ENCODE measurements at regions not wholly inside any gene's neighbourhood (a gene's known extent, or its start where the extent isn't known, plus 50 kb on each side); places are given as distances from the start of the nearest gene placed in this dataset.
"Not testable (repeated sequence)": the region's sequence is repeated elsewhere in the genome, so short reads cannot be mapped to it uniquely, and the experiment has no call there.

GRCh38 chr2:53233759-53234547, 533.7 kb upstream of the CHAC2 start:
- FAIRE-seq (no peak), DNase-seq (ENCODE audit: extremely low spot score, insufficient read length, low read depth) (no peak)

DNA sequence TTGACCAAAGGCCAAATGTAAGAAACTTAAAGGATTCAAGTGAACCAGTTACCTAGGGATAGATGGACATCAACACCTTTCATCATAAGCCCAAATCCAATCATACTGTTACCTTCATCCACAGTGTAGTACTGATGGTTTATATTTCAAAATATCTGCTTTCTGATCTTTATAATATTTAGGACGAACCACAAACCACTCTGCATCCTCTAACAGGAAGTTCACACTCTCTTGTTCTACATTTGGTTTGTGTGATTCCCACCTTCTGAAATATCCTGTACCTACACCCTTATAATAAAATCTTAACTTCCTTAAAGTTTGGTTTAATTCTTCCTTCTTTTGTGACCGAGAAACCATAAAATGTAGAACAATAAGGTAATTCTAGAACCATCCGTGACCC, 535.7 kb upstream of the CHAC2 start:
- DNase-seq (ENCODE audit: extremely low spot score, insufficient read length, low read depth) (no peak), FAIRE-seq (no peak)

- DNase-seq (ENCODE audit: extremely low spot score, insufficient read length, low read depth), result no peak
- FAIRE-seq, result no peak
These were observed 536.9 kb upstream of the CHAC2 start for GRCh38 chr2:53230691-53231090.

GRCh38 chr2:53227535-53227934, 540.1 kb upstream of the CHAC2 start:
- DNase-seq (ENCODE audit: extremely low spot score, insufficient read length, low read depth) (no peak), FAIRE-seq (no peak)

GRCh38 chr2:53220969-53221368, 546.6 kb upstream of the CHAC2 start:
- FAIRE-seq (no peak), DNase-seq (ENCODE audit: extremely low spot score, insufficient read length, low read depth) (no peak)

DNA sequence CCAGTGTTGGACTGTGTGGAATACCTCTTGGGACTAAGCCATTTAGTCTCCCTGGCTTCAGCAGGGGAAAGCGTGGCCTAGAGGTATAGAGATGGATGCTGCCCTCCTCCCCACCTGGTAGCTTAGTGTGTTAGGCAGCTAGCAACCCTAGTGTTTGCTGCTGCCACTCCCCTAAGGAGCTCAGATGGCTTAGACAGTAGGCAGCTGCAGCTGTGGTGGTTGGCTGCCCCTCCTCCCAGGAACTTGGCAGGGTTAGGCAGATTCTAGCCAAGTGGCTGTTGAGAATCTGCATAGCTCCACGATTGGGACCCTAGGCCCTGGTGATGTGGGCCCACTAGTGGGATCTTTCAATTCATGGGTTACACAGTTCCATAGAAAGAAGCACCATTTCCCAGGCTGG, 550.4 kb upstream of the CHAC2 start:
- no peak for DNase-seq (ENCODE audit: extremely low spot score, insufficient read length, low read depth)
- FAIRE-seq, result no peak

DNA sequence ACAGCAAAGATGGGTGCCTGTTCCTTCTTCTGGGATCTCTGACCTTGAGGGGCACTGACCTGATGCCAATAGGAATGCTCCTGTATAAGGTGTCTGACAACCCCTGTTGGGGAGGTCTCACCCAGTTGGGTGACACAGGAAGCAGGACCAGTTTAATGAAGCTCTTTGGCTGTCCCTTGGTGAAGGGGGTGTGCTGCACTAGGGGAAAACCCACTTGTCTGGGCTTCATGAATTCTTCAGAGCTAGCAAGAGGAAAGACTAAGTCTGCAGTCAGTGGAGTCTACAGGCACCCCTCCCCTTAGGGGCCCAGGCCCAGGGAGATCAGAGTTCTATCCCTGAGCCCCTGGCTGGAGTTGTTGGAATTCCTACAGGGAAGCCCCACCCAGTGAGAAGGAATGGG, 550.8 kb upstream of the CHAC2 start:
- no peak for FAIRE-seq
- DNase-seq (ENCODE audit: extremely low spot score, insufficient read length, low read depth), result no peak

DNA sequence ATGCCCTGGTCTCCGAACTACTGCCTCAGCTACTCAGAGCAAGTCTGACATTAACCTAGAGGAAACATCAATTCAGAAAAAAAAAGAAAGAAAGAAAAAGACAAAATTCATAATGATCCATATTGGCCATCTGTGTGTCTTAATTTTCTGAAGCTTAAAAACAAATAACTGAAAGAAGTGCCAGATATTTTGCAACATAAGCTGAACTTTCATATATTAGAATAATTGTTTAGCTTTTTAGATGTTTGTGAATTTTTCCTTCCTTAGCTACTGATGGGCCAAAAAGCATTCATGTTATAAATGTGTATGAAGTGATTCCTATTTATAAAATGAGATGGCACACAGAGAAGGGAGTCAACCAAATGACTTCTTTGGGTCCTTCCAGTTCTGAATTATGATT, 555.0 kb upstream of the CHAC2 start:
- DNase-seq (ENCODE audit: extremely low spot score, insufficient read length, low read depth) (no peak), FAIRE-seq (no peak)

- FAIRE-seq (no peak), DNase-seq (ENCODE audit: extremely low spot score, insufficient read length, low read depth) (no peak)
These were observed 556.3 kb upstream of the CHAC2 start for GRCh38 chr2:53211201-53211774.

GRCh38 chr2:53210538-53210937, 557.1 kb upstream of the CHAC2 start:
- FAIRE-seq, result no peak
- no peak for DNase-seq (ENCODE audit: extremely low spot score, insufficient read length, low read depth)

GRCh38 chr2:53209679-53210458, 557.7 kb upstream of the CHAC2 start:
- no peak for DNase-seq (ENCODE audit: extremely low spot score, insufficient read length, low read depth)
- FAIRE-seq, result no peak

GRCh38 chr2:53208815-53209214, 558.8 kb upstream of the CHAC2 start:
- FAIRE-seq, result no peak
- no peak for DNase-seq (ENCODE audit: extremely low spot score, insufficient read length, low read depth)

DNA sequence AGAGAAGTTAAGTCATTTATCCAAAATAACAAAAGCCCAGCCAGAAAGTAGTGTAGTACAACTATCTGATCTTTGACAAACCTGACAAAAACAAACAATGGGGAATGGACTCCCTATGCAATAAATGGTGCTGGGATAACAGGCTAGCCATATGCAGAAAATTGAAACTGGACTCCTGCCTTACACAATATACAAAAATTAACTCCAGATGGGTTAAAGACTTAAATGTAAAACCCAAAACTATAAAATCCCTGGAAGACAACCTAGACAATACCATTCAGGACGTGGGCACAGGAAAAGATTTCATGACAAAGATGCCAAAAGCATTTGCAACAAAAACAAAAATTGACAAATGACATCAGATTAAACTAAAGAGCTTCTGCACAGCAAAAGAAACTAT, 561.4 kb upstream of the CHAC2 start:
- FAIRE-seq; DNase-seq (ENCODE audit: extremely low spot score, insufficient read length, low read depth): not testable (repeated sequence)

DNA sequence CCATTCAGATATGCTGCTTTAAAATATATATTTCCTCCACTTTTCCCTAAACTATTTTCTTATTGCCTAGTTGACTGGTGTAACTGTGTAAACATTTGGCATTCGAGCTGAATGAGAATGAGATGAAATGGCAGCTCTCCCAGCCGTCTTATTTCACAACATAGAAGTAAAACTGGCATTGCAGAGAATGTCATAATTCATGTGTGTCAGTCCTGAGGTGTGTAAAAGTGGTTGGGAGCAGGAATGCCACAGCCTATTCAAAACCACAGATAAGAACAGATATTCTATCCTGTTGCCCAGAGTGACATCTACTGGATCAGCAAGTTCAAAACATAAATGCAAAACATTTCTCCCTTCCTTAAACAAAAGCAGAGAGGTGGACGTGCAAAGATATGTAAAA, 565.5 kb upstream of the CHAC2 start:
- DNase-seq (ENCODE audit: extremely low spot score, insufficient read length, low read depth) (no peak), FAIRE-seq (no peak)

DNA sequence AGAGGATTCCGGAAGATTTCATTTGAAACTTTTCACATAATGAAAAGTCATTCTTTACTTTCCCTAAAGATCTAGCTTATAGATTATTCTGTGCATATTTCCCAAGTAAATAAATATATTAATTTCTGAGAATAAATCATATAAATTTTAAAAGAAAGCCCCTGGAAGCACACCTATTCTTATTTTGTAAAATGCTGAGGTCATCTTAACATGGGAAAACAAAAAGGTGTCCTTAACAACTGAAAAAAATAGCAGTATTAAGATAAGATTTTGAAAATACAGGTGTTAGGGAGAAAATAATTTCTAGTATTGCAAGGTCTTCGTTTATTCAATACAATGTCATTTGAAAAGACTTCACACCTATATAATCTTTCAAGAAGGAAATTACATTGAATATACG, 567.5 kb upstream of the CHAC2 start:
- no peak for DNase-seq (ENCODE audit: extremely low spot score, insufficient read length, low read depth)
- FAIRE-seq, result no peak

GRCh38 chr2:53188851-53189510, 578.6 kb upstream of the CHAC2 start:
- DNase-seq (ENCODE audit: extremely low spot score, insufficient read length, low read depth) (no peak), FAIRE-seq (no peak)

DNA sequence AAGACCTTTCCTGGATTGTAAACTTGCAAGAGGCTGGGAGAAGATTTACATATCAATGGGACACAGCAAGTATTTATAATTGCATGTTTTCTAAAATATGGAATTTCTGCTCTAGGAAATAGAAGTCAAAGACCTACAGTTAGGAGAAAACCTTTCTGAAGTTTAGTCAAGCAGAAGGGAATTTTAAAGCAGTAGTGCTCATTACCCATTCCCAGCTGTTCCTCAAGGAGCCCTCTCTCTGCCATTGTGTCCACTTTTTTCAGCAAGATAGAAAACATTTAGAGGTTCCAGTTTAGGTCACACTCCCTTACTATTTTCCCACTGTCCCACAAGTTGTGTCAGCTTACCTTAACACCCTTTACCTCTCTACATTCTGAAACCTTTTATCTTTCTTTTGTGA, 584.0 kb upstream of the CHAC2 start:
- DNase-seq (ENCODE audit: extremely low spot score, insufficient read length, low read depth) (no peak), FAIRE-seq (no peak)

GRCh38 chr2:53182601-53183000, 585.0 kb upstream of the CHAC2 start:
- FAIRE-seq (no peak), DNase-seq (ENCODE audit: extremely low spot score, insufficient read length, low read depth) (no peak)

DNA sequence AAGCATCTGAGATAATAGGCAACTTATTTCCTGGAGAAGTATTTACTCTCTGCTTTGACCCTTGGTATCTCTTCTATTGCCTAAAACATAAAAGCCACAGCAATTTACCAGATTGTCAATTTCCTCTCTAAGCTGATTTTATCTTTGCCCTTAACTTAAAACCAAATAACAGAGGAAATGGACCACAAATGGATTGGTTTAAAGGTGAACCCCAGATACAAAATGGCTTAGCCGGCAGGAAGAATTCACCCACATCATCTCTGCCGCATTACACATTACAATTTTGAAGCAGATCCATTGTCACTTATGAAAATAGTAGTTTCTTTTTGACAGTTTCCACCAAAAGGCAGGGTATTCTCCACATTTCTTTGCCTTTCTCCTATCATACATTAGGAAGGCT, 585.8 kb upstream of the CHAC2 start:
- no peak for FAIRE-seq
- DNase-seq (ENCODE audit: extremely low spot score, insufficient read length, low read depth), result no peak

- FAIRE-seq (no peak), DNase-seq (ENCODE audit: extremely low spot score, insufficient read length, low read depth) (no peak)
These were observed 590.3 kb upstream of the CHAC2 start for GRCh38 chr2:53177327-53177726.

DNA sequence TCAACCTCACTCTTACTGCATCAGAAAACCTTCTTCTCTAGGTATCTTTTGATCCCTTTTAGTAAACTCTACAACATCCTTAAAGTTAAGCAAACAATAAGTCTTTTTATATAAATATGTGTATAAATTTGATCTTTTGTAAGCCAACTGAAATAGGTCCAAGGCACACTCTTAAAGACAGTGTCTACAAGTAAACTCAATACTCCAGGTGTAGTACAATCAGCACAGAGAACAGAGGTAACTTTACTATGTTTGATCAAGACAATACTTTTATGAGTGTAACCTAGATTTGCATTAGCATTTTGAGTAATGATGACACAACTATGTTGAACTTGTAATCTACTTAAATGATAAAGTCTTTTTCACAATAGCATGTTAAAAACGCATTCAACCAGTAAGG, 593.1 kb upstream of the CHAC2 start:
- DNase-seq (ENCODE audit: extremely low spot score, insufficient read length, low read depth) (no peak), FAIRE-seq (no peak)

All from GM18507 (cell line).